CD14-positive monocyte (primary cell): ENCODE measurements at regions not wholly inside any gene's neighbourhood (a gene's known extent, or its start where the extent isn't known, plus 50 kb on each side); places are given as distances from the start of the nearest gene placed in this dataset.

ENCODE experiments used
- DNase-seq, 3 donors: peaks; one replicate each; pipeline ENCODE4 v3.0.0-alpha.2; 2011 to 2022
- H2AFZ ChIP-seq: 2 replicates; pipeline ENCODE4 v1.6.0; 2012; ENCODE audit warnings: mild to moderate bottlenecking, low read depth, low read length, inconsistent platforms; ENCODE audit not compliant: insufficient read depth, poor library complexity, severe bottlenecking
- H3K27ac ChIP-seq, 2 donors: 1 replicate in 1 of 2; 2 replicates in 1 of 2; pipeline ENCODE4 v1.5.1; 2012 to 2013; ENCODE audit warnings: low read length in 2 of 2, control low read depth in 1 of 2, inconsistent platforms in 1 of 2, low read depth in 1 of 2, mild to moderate bottlenecking in 1 of 2
- H3K27me3 ChIP-seq, 2 donors: one replicate each; pipeline versions ENCODE4 v1.6.0 to v1.6.1; 2011 to 2013; ENCODE audit warnings: low read length in 2 of 2; ENCODE audit not compliant: control insufficient read depth in 2 of 2, insufficient read depth in 2 of 2
- H3K36me3 ChIP-seq, 2 donors: replicated peaks in 1 of 2; 1 replicate in 1 of 2; 2 replicates in 1 of 2; pipeline versions ENCODE4 v1.5.1 to v1.6.1; 2012 to 2013; ENCODE audit warnings: low read length in 2 of 2, control low read depth in 1 of 2, inconsistent platforms in 1 of 2, mild to moderate bottlenecking in 1 of 2; ENCODE audit not compliant: insufficient read depth in 2 of 2, control insufficient read depth in 1 of 2
- H3K4me1 ChIP-seq, 2 donors: 1 replicate in 1 of 2; 2 replicates in 1 of 2; pipeline versions ENCODE4 v1.5.1 to v1.6.1; 2012 to 2013; ENCODE audit warnings: low read length in 2 of 2, control low read depth in 1 of 2, inconsistent platforms in 1 of 2, mild to moderate bottlenecking in 1 of 2, moderate library complexity in 1 of 2; ENCODE audit not compliant: insufficient read depth in 2 of 2, control insufficient read depth in 1 of 2
- H3K4me2 ChIP-seq: replicated peaks from 2 replicates; pipeline ENCODE3; 2012; ENCODE audit warnings: low read length, moderate library complexity, mild to moderate bottlenecking; ENCODE audit not compliant: poor library complexity, severe bottlenecking; ENCODE audit errors: extremely low read depth
- H3K4me3 ChIP-seq, 3 experiments: fragments of 200-600 bp in 1 of 3; sonication (generic) in 1 of 3; replicated peaks in 1 of 3; 1 replicate in 2 of 3; 2 replicates in 1 of 3; pipeline ENCODE4 v1.5.1; 2011 to 2013; ENCODE audit warnings: low read length in 3 of 3, mild to moderate bottlenecking in 3 of 3, control low read depth in 2 of 3, low read depth in 2 of 3, inconsistent platforms in 1 of 3, moderate library complexity in 1 of 3
- H3K79me2 ChIP-seq: 2 replicates; pipeline ENCODE4 v1.6.0; 2012; ENCODE audit warnings: mild to moderate bottlenecking, control low read depth, inconsistent platforms, low read length, moderate library complexity; ENCODE audit not compliant: insufficient read depth
- H3K9ac ChIP-seq: 2 replicates; pipeline ENCODE4 v1.6.0; 2017; ENCODE audit warnings: low read length, mild to moderate bottlenecking; ENCODE audit not compliant: insufficient read depth, poor library complexity, severe bottlenecking
- H3K9me3 ChIP-seq, 2 donors: replicated peaks in 1 of 2; 1 replicate in 1 of 2; 2 replicates in 1 of 2; pipeline versions ENCODE4 v1.5.1 to v1.6.1; 2012 to 2013; ENCODE audit warnings: low read length in 2 of 2, control low read depth in 1 of 2; ENCODE audit not compliant: control insufficient read depth in 1 of 2, insufficient read depth in 1 of 2
- H4K20me1 ChIP-seq: 2 replicates; pipeline ENCODE4 v1.6.0; 2012; ENCODE audit warnings: mild to moderate bottlenecking, low read length, control low read depth, moderate library complexity; ENCODE audit not compliant: insufficient read depth
- H3K27ac Mint-ChIP-seq, 7 donors: one replicate each; pipeline ENCODE4 v1.8.0; 2020; ENCODE audit warnings: mild to moderate bottlenecking in 7 of 7, mixed read lengths in 7 of 7, moderate library complexity in 6 of 7, inconsistent platforms in 2 of 7
- H3K27me3 Mint-ChIP-seq, 3 donors: one replicate each; pipeline ENCODE4 v1.8.0; 2021 to 2022; ENCODE audit warnings: low read depth in 3 of 3, mild to moderate bottlenecking in 3 of 3, mixed read lengths in 3 of 3, moderate library complexity in 3 of 3, inconsistent platforms in 1 of 3
- H3K36me3 Mint-ChIP-seq, 2 donors: one replicate each; pipeline ENCODE4 v1.8.0; 2020; ENCODE audit warnings: mixed read lengths in 2 of 2, inconsistent platforms in 1 of 2, mild to moderate bottlenecking in 1 of 2
- H3K4me1 Mint-ChIP-seq: one replicate; pipeline ENCODE4 v1.8.0; 2020; ENCODE audit warnings: mild to moderate bottlenecking, mixed read lengths
- H3K4me3 Mint-ChIP-seq, 2 donors: one replicate each; pipeline ENCODE4 v1.8.0; 2020; ENCODE audit warnings: mild to moderate bottlenecking in 2 of 2, mixed read lengths in 2 of 2, moderate library complexity in 1 of 2
- H3K9me3 Mint-ChIP-seq, 7 donors: one replicate each; pipeline ENCODE4 v1.8.0; 2020 to 2022; ENCODE audit warnings: mixed read lengths in 7 of 7, mild to moderate bottlenecking in 6 of 7, moderate library complexity in 6 of 7, inconsistent platforms in 2 of 7
- CTCF ChIP-seq: fragments of 200-600 bp; IDR thresholded peaks from one replicate; pipeline ENCODE4 v1.8.0; 2022; ENCODE audit warnings: antibody characterized with exemption, mild to moderate bottlenecking
- WGBS: methylation state at CpG from one replicate; pipeline ENCODE4 v1.1.5; 2013; ENCODE audit warnings: missing lambda C conversion rate; ENCODE audit not compliant: insufficient coverage; 5-methylcytosine and 5-hydroxymethylcytosine counted together
- intact Hi-C, 2 donors: fragments of 100-400 bp; cut with micrococcal nuclease; formaldehyde crosslinking; loops; one replicate each; pipeline versions ENCODE4 v1.15.0 to v1.15.1; 2023

DNA sequence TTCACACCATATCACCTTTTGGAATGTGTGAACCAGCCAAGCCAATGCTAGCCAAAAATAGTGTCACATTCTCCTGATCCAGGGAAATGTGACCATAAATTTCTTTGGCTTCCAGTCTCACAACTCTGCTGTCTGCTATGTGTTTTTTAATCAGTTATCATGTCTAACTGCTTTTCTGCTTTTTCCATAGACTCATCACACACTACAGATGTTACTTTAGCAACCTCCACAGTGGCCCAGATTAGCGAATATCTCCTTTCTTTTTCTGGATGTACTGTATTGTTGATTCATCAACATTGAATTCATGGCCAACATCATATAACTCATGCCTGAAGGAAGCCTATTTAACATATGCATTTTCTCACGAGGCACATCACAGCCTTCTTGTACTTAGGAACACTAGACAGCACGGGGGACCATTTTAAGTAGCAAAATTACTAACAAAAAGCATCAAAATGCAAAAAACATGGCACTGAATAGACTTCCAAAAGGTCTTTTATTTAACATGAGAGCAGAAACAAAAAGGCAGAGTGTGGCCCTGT, 73.1 kb upstream of the POU2AF2 start:
- no peaks in the 10 kb centered on the region for H4K20me1 ChIP-seq
- H3K79me2 ChIP-seq = no peaks in the 10 kb centered on the region
- intact Hi-C loops = loop anchor here in 1 of 2 donors (10.0 kb wide), 1 partner anchor 178 kb away; no protein-coding TSS in a partner anchor
- WGBS = 100% methylated on average over 1 of the region's 3 CpGs
- no peak overlapping the region for H3K4me2 ChIP-seq
- no peaks in the 10 kb centered on the region for H3K27me3 ChIP-seq
- no peak overlapping the region for H3K9ac ChIP-seq
- Mint-ChIP-seq H3K36me3 (no peaks in the 10 kb centered on the region), H3K27ac (no peak overlapping the region), H3K27me3 (peaks cover 0 to 2% (median 0%) of the 10 kb centered on the region in 3 donors), H3K9me3 (no peaks in the 10 kb centered on the region), H3K4me3 (no peak overlapping the region), H3K4me1 (peaks cover 21% of the 10 kb centered on the region)
- no peak overlapping the region for H3K27ac ChIP-seq
- no peaks in the 10 kb centered on the region for H3K36me3 ChIP-seq
- no peak overlapping the region for H2AFZ ChIP-seq
- no peak overlapping the region for H3K4me3 ChIP-seq
- TF ChIP-seq CTCF = no peak
- DNase-seq = no peak
- H3K4me1 ChIP-seq = peaks cover 20 to 22% of the 10 kb centered on the region in 2 donors
- no peaks in the 10 kb centered on the region for H3K9me3 ChIP-seq

GRCh38 chr11:111170761-111171379, 74.7 kb upstream of the POU2AF2 start:
- H3K4me3 ChIP-seq = no peak overlapping the region
- H4K20me1 ChIP-seq = no peaks in the 10 kb centered on the region
- no peak for TF ChIP-seq CTCF
- H3K27ac ChIP-seq = no peak overlapping the region
- Mint-ChIP-seq H3K9me3 (no peaks in the 10 kb centered on the region), H3K27ac (no peak overlapping the region), H3K4me3 (no peak overlapping the region), H3K4me1 (peaks cover 8% of the 10 kb centered on the region), H3K36me3 (no peaks in the 10 kb centered on the region), H3K27me3 (peaks cover 0 to 2% (median 0%) of the 10 kb centered on the region in 3 donors)
- no peaks in the 10 kb centered on the region for H3K36me3 ChIP-seq
- DNase-seq = no peak
- H3K4me1 ChIP-seq = peaks cover 6% of the 10 kb centered on the region in 2 donors
- intact Hi-C loops = loop anchor here in 1 of 2 donors (10.0 kb wide), 1 partner anchor 176 kb away; no protein-coding TSS in a partner anchor
- H3K79me2 ChIP-seq = no peaks in the 10 kb centered on the region
- H3K9ac ChIP-seq = no peak overlapping the region
- no peak overlapping the region for H2AFZ ChIP-seq
- H3K9me3 ChIP-seq = no peaks in the 10 kb centered on the region
- H3K27me3 ChIP-seq = no peaks in the 10 kb centered on the region
- 98% methylated on average over 7 of the region's 11 CpGs for WGBS
- no peak overlapping the region for H3K4me2 ChIP-seq
